ENCODE measurements at regions not wholly inside any gene's neighbourhood (a gene's known extent, or its start where the extent isn't known, plus 50 kb on each side); places are given as distances from the start of the nearest gene placed in this dataset.
"Not testable (repeated sequence)": the region's sequence is repeated elsewhere in the genome, so short reads cannot be mapped to it uniquely, and the experiment has no call there.

DNA sequence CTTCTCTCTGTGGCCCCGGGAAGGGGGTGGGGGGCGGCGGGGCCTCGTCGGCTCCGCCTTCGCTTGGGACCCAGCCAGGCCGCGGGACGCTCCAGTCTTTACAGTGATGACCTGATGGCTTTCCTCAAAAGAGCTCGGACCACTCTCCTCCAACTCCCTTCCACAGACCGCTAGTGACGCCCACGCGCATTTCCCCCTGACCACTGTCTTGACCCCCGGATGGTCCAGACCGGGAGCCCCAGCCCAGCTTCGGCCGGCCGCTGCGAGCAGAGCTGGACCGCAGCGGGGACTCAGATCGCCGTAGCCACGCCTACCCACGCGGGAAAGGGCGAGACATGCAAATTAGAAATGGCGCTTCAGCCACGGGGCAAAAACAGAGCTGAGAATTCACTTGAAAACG is 81.6 kb upstream of the RNU2-1 start:
- no peak for DNase-seq

- DNase-seq: no peak
Measured at GRCh38 chr17:43314611-43315011, 80.8 kb upstream of the RNU2-1 start.

DNA sequence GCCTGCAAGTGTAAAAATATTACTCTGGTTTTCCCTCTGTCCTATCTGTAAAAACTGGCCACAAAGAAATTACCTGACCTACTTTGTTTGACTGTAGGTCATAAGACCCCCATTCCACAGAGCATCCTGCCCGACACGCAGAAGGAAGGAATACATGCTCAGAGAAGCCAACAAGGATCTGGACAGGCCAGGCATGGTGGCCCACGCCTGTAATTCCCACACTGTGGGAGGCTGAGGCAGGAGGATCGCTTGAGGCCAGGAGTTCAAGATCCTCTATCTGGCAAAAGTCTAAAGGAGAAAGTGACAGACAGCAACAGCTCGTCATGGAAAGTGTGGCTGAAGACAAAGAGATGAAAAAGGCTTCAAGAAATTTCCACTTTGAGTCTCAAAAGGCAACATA is 78.2 kb upstream of the RNU2-1 start:
- no peak for DNase-seq

GRCh38 chr17:43309505-43310332 is 75.9 kb upstream of the RNU2-1 start:
- no peak for DNase-seq

DNA sequence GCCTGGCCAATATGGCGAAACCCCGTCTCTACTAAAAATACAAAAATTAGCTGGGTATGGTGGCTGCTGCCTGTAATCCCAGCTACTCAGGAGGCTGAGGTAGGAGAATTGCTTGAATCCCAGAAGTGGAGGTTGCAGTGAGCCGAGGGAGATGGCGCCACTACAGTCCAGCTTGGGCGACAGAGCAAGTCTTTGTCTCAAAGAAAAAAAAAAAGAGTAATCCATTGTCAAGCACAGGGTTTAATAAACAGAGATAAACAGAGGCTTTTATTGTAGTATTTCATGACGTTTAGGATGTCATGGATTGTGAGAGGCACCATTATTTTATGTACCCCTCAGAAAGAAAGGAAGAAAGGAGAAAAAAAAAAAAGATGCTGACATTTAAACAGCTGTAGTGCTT is 75.2 kb upstream of the RNU2-1 start:
- no peak for DNase-seq

DNA sequence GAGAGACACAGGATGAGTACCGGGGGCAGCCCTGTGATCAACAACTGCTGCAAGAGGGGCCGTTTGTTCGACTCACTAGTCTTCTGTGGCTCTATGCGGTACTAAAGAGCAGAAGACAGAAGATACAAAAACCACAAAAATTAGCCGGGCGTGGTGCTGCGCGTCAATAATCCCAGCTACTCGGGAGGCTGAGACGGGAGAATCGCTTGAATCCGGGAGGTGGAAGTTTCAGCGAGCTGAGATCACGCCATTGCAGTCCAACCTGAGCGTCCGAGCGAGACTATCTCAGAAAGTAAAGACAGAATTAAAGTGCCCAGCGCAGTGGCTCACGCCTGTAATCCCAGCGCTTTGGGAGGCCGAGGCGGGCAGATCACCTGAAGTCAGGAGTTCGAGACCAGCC is 71.0 kb upstream of the RNU2-1 start:
- DNase-seq: not testable (repeated sequence)

DNA sequence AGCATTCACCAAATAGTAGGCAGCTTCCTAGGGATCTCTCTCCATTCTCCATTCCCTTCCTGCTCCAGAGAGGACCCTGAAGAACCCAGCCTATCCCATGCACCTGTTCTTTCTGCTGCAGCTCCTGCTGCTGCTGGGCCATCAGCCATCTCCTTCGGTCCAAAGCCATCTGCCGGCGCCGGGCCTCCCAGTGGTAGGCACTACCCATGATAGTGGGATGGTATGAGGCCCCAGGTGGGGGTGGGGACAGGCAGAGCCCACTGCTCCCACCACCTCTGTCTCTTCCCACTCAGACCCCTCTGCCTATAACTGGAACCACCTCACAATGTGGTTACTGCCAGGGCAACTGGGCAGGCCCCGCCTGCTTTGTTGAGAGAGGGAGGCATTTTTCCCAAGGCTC is 69.3 kb upstream of the RNU2-1 start:
- not testable (repeated sequence) for DNase-seq

DNA sequence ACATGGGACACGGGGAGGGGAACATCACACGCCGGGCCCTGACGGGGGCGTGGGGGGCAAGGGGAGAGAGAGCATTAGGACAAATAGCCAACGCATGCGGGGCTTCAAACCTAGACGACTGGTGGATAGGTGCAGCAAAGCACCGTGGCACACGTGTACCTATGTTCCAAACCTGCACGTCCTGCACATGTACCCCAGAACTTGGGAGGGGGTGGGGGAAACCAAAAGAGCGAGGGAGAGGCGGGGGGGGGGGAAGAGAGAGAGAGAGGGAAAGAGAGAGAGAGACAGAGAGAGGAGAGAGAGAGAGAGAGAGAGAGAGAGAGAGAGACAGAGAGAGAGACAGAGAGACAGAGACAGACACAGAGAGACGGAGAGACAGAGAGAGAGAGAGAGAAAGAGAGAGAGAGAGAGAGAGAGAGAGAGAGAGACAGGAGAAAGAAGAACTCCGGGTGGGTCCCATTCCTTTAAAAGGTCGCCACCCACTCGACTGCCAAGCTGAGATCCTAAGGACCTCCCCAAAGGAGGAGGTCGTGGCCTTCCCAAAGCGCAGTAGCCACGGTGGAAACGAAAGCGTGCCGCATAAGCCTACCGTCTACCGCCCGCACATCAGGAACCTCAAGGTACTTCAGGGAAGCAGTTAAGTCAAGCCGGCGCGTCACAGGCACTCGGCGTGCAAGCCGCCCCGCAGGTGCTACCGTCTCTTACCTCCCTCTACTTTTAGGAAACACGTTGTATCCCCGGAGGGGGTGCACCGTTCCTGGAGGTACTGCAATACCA is 65.7 kb upstream of the RNU2-1 start:
- DNase-seq: not testable (repeated sequence)

DNA sequence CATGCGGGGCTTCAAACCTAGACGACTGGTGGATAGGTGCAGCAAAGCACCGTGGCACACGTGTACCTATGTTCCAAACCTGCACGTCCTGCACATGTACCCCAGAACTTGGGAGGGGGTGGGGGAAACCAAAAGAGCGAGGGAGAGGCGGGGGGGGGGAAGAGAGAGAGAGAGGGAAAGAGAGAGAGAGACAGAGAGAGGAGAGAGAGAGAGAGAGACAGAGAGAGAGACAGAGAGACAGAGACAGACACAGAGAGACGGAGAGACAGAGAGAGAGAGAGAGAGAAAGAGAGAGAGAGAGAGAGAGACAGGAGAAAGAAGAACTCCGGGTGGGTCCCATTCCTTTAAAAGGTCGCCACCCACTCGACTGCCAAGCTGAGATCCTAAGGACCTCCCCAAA is 55.9 kb upstream of the RNU2-1 start:
- not testable (repeated sequence) for DNase-seq

DNA sequence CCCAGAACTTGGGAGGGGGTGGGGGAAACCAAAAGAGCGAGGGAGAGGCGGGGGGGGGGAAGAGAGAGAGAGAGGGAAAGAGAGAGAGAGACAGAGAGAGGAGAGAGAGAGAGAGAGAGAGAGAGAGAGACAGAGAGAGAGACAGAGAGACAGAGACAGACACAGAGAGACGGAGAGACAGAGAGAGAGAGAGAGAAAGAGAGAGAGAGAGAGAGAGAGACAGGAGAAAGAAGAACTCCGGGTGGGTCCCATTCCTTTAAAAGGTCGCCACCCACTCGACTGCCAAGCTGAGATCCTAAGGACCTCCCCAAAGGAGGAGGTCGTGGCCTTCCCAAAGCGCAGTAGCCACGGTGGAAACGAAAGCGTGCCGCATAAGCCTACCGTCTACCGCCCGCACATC is 49.8 kb upstream of the RNU2-1 start:
- not testable (repeated sequence) for DNase-seq
